ENCODE measurements at regions not wholly inside any gene's neighbourhood (a gene's known extent, or its start where the extent isn't known, plus 50 kb on each side); places are given as distances from the start of the nearest gene placed in this dataset.

- no peak for DNase-seq (ENCODE audit: extremely low read depth in 1 of 2, low read depth in 1 of 2)
Observed at GRCh38 chr17:74146196-74146595, 57.3 kb upstream of the RPL38 start.

DNA sequence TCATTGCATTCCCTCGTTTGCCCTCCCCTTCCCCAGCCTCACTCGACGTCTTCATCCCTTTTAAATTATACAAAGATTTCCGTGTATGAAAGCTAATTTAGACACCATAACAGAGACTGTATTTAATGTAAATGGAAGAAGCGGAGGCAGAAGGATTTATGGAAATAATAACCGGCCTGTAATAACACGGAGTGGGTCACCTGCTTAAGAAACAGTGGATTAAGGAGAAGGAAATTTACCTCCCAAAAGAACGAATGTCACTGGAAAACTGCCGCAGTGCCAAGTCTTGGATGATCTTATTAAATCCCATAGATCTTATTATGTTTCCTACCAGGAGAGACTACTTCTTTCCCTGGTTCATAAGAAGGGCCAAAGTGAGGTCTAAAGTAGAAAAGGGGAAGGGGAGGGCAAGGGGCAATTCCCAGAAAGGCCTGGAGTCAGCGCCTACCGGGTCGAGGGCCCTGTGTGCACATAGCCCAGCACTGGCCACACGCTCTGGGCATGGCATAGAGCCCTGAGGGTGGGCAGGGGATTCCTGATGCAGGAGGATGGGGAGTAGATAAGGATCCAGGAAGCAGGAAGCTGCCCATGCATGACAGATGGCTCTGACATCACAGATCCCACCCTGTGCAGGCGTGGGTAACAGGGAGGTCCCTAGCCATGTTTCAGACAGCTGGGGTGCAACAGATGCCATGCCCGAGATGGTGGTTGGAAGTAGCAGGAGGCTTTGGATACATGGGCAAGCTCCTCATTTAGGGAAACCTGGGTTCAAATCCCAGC, 56.2 kb upstream of the RPL38 start:
- no peak for DNase-seq (ENCODE audit: extremely low read depth in 1 of 2, low read depth in 1 of 2)

DNA sequence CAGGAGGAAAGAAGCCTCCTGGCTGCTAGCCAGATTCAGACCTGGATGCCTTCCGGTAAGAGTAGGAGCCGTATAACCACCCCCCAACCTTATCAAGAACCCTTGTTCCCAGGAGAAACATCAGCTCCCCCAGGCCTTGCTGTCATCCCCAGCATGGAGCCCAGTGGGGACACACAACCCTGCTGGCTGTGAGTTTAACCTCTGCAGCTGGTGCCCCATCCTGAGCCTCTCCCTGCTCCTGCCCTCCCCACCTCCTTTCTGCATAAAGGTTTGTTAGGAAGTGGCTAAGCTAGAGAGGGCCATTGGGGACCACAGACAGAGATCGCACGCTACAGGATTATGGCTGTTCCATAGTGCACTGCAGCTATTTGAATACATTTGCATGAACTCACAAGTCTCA, 55.5 kb upstream of the RPL38 start:
- no peak for DNase-seq (ENCODE audit: extremely low read depth in 1 of 2, low read depth in 1 of 2)

GRCh38 chr17:74148446-74148845, 55.0 kb upstream of the RPL38 start:
- DNase-seq (ENCODE audit: extremely low read depth in 1 of 2, low read depth in 1 of 2), result no peak

DNA sequence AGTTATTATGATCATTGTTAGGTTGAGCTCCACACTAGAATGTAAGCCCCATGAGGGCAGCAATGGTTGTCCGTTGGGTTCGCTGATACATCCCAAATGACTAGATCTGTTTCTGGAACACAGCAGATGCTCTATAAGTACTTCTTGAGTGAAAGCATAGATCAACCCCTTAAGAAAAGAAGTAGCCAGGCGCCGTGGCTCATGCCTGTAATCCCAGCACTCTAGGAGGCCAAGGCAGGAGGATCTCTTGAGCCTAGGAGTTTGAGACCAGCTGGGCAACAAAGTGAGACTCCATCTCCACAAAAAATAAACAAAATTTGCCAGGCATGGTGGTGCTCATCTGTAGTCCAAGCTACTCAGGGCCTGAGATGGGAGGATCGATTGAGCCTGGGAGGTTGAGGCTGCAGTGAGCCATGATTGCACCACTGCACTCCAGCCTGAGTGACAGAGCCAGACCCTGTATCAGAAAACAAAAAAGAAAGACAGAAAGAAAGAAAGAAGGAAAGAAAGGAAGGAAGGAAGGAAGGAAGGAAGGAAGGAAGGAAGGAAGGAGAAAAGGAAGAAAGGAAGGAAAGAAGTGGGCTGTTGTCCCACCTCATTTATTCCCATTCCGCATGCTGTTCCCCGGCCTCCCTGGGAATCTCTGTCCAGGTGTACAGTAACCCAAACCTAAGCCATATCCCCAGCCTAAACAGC, 54.4 kb upstream of the RPL38 start:
- DNase-seq (ENCODE audit: extremely low read depth in 1 of 2, low read depth in 1 of 2), result no peak

DNA sequence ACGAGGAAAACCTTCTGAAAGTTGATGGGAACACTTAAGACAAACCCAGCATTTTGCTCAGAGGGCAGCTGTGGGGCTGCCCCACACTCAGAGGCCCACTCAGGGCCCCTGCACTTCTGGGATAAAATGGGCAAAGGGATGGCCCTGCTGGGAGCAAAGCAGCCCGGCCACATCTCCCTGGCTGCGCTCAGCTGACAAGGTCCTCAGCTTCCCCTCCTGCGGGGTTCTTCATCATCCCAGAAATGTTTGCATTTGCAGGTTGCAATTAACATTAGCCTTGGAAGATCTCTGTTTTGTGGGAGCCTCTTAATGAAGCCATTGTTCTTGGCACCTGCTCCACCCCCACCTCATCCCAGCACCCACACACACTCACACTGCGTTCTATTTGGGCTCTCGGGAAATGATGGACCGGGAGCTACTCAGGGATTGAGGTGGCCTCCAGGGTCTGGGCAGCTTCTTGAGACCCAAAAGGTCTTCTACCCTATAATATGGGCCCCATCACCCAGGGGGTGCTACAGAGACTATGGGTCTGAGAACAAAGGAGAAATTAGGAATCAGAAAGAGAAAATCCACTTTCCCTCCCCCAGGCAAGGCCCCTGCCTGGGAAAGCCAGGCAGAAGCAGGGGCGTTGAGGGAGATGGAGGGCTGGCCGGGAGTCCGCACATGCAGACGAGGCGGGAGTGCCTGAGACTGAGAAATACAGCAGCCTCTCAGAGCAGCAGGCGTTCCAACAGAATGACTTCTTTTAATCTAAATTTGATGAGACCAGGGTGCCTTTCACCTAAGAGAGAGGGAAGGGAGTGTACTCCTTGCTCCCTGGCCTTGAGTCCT, 53.7 kb upstream of the RPL38 start:
- no peak for DNase-seq (ENCODE audit: extremely low read depth in 1 of 2, low read depth in 1 of 2)

GRCh38 chr17:74150428-74151025, 53.0 kb upstream of the RPL38 start:
- DNase-seq (ENCODE audit: extremely low read depth in 1 of 2, low read depth in 1 of 2), result no peak

DNA sequence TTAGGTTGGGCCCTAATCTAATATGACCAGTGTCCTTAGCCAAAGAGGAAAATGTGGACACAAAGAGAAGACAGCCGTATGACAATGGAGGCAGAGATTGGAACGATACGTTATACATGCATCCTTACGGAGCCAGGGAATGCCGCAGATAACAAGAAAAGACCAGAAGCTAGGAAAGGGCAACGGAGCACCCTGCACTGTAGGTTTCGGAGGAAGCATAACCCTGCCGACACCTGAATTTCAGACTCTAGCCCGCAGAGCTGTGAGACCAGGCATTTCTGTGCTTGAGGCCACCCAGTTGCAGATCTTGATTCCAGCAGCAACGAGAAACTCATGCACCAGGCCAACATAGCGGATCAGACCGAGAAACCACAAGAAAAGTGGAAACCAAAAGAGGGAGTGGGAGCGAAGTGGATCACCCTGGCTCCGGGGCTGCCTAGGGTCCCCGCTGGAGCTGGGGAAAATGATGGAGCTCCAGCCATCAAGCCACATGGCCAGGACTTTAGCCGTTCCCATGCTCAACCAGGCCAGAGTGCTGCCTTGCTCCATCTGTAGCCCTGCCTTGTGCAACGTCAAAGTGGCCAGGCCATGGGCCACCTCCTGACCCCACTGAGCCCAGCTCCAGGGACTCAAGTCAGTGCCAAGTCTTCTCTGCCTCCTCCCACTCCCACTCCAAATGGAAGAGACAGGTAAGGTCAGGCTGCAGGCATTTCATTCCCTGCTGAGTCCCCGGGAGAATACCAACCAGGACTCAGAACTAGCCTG, 51.7 kb upstream of the RPL38 start:
- DNase-seq (ENCODE audit: extremely low read depth in 1 of 2, low read depth in 1 of 2), result no peak

- no peak for DNase-seq (ENCODE audit: extremely low read depth in 1 of 2, low read depth in 1 of 2)
Observed at GRCh38 chr17:74152591-74153455, 50.7 kb upstream of the RPL38 start.

DNA sequence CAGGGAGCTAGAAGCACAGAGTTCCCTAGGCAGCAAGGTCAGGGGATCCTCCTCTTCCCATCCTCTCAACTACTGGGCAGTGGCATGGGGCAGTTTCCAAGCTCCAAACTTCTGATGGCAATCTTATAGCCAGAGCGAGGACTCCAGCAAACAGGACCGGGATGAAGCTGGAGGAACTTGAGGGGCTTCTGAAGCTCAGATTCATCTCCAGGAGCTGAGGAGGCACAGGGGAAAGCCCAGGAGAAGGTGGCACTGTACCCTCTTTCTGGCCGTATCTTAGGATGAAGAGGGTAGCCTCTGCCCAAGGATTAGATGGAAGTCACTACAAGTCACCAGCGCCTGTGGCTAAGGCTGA, 50.0 kb upstream of the RPL38 start:
- DNase-seq (ENCODE audit: extremely low read depth in 1 of 2, low read depth in 1 of 2), result no peak
